AG04449 (cell line): ENCODE measurements at regions not wholly inside any gene's neighbourhood (a gene's known extent, or its start where the extent isn't known, plus 50 kb on each side); places are given as distances from the start of the nearest gene placed in this dataset.

Experiments
- CTCF ChIA-PET: fragments of 350-600 bp; formaldehyde crosslinking; extraction: SDS; loops from one replicate; lab custom pipeline; 2021; ENCODE audit warnings: antibody characterized with exemption; lab: Yijun Ruan, JAX
- POLR2A ChIA-PET: fragments of 400-600, 350-600 bp; formaldehyde crosslinking; extraction: SDS; loops from one replicate; lab custom pipeline; 2020; ENCODE audit warnings: antibody characterized with exemption, inconsistent platforms; lab: Yijun Ruan, JAX
- DNase-seq: peaks from one replicate; pipeline ENCODE4 v3.0.0-alpha.2; 2010; ENCODE audit warnings: low read depth, low spot score
- H3K4me3 ChIP-seq: 2 replicates; pipeline ENCODE4 v1.5.1; 2011; ENCODE audit warnings: low read depth, mild to moderate bottlenecking, control low read depth, low read length
- CTCF ChIP-seq: IDR thresholded peaks from one replicate; pipeline ENCODE4 v1.5.1; 2011; ENCODE audit warnings: mild to moderate bottlenecking, moderate library complexity, low read length, control low read depth, inconsistent platforms; ENCODE audit not compliant: insufficient read depth; ENCODE audit errors: missing control alignments

GRCh38 chr15:94086341-94086740 is 145.0 kb upstream of the MCTP2 start:
- CTCF ChIA-PET: interaction anchor here (0.6 to 0.7 kb wide), 2 partner anchors 728 to 984 kb away, joined by 3 read pairs; no protein-coding TSS in a partner anchor
- POLR2A ChIA-PET: no interaction called here
- DNase-seq: no peak
- no peak overlapping the region for H3K4me3 ChIP-seq
- TF ChIP-seq CTCF: no peak

GRCh38 chr15:94083467-94084052 is 147.8 kb upstream of the MCTP2 start:
- no peak for TF ChIP-seq CTCF

GRCh38 chr15:94081829-94082228 is 149.5 kb upstream of the MCTP2 start:
- H3K4me3 ChIP-seq: no peak overlapping the region
- CTCF ChIA-PET: no interaction called here
- no peak for DNase-seq
- POLR2A ChIA-PET: no interaction called here
- no peak for TF ChIP-seq CTCF

More at GRCh38 chr15:94083467-94084052, 147.8 kb upstream of the MCTP2 start:
- peak overlapping the region; percentile 6; the same call in 1 of the 2 replicates for H3K4me3 ChIP-seq
- CTCF ChIA-PET: interaction anchor here (0.6 to 2.8 kb wide), 12 partner anchors 9 to 1053 kb away, joined by 3 to 21 read pairs (median 5); no protein-coding TSS in a partner anchor
- POLR2A ChIA-PET: interaction anchor here (0.7 to 2.1 kb wide), 3 partner anchors 13 to 27 kb away, joined by 3 to 14 read pairs (median 4); no protein-coding TSS in a partner anchor
- DNase-seq: peak; percentile 83

- no peak for DNase-seq
- no peak overlapping the region for H3K4me3 ChIP-seq
- CTCF ChIA-PET: interaction anchor here (1.4 to 2.6 kb wide), 3 partner anchors 39 to 1048 kb away, joined by 3 to 11 read pairs (median 6); no protein-coding TSS in a partner anchor
- no peak for TF ChIP-seq CTCF
- POLR2A ChIA-PET: interaction anchor here (1.0 kb wide), 1 partner anchor 11 kb away, joined by 4 read pairs; no protein-coding TSS in a partner anchor
Observed at GRCh38 chr15:94080989-94081605, 150.3 kb upstream of the MCTP2 start.

- POLR2A ChIA-PET: interaction anchor here (0.8 to 1.0 kb wide), 3 partner anchors 10 to 99 kb away, joined by 3 to 4 read pairs (median 4); no protein-coding TSS in a partner anchor
Observed at GRCh38 chr15:94080416-94080815, 150.9 kb upstream of the MCTP2 start.

More at GRCh38 chr15:94080416-94080815, 150.9 kb upstream of the MCTP2 start:
- DNase-seq: no peak
- TF ChIP-seq CTCF: no peak
- CTCF ChIA-PET: interaction anchor here (1.4 to 2.6 kb wide), 3 partner anchors 39 to 1047 kb away, joined by 3 to 11 read pairs (median 6); no protein-coding TSS in a partner anchor
- H3K4me3 ChIP-seq: no peak overlapping the region
